IPS-18a (cell line): ENCODE measurements at regions not wholly inside any gene's neighbourhood (a gene's known extent, or its start where the extent isn't known, plus 50 kb on each side); places are given as distances from the start of the nearest gene placed in this dataset.

ENCODE experiments used
- H3K27ac ChIP-seq: one replicate; pipeline ENCODE4 v1.5.1; 2013; ENCODE audit warnings: low read length
- H3K27me3 ChIP-seq: one replicate; pipeline ENCODE4 v1.6.1; 2013; ENCODE audit warnings: mild to moderate bottlenecking, low read length; ENCODE audit not compliant: control insufficient read depth, insufficient read depth
- H3K36me3 ChIP-seq: one replicate; pipeline ENCODE4 v1.6.1; 2013; ENCODE audit warnings: low read depth, low read length; ENCODE audit not compliant: control insufficient read depth
- H3K4me1 ChIP-seq: one replicate; pipeline ENCODE4 v1.6.1; 2013; ENCODE audit warnings: low read depth, low read length; ENCODE audit not compliant: control insufficient read depth
- H3K4me3 ChIP-seq: one replicate; pipeline ENCODE4 v1.5.1; 2013; ENCODE audit warnings: low read length
- H3K9ac ChIP-seq: one replicate; pipeline ENCODE4 v1.6.1; 2013; ENCODE audit warnings: mild to moderate bottlenecking, low read length, moderate library complexity
- H3K9me3 ChIP-seq: one replicate; pipeline ENCODE4 v1.6.1; 2013; ENCODE audit warnings: low read depth, low read length; ENCODE audit not compliant: control insufficient read depth

DNA sequence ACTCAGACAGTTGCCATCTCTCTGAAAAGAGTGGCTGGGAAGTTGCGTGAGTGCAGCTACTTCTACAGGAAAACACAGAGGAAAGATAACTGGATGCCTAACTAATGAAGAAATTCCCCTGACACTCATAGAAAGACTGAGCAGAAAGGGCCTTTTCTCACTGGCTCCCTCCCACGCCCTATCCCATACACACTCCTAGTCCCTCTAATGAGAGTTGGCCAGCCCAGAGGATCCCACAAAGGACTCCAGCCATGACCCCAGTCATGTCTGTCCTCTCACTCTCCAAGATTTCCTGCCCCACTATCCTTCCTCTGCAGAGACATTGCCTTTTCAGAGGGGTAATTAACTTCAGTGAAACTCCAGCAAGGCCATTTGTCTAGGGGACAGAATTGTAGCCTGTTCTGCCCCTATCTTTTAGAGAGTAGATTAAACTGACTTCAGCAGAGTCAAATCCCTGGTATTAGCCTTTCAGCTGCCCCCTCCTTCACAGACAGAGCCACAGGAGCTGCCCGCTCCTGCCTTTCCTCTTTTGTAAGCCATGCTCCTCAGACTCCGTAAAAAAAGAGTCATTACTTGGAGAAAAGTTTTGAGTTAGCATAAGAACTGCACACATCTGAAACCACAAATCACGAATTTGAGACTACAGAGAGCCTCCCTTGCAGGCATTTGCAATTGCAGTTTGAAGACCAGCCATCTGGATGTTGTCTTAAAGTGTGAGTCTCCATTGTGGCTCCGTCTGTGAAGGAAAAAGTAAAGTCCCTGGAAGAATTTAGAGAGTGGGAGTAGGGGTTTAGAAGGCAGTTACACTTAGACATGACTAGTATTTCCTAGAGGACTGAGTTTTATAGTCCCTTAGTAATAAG, 129.1 kb upstream of the SEMA6D start:
- Histone ChIP-seq H3K4me3 (no peak overlapping the region), H3K27ac (no peak overlapping the region)

DNA sequence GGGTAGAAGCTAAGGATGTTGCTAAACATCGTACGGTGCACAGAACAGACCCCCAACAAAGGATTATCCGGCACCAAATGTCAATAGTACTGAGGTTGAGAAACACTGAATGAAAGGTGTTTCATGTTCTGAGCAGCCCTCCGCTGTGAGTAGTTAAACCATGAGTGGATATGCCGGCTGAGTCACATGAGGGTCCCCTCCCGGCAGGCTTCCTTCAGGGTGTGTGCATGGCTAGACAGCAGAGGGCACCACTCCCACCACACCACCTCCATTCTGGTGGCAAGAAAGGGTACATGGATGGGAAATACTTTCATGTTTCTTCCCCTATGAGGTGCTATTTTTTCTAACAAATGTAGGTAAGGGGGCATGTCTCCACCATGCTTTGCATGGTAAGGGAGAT, 128.3 kb upstream of the SEMA6D start:
- Histone ChIP-seq H3K36me3 (no peaks in the 10 kb centered on the region), H3K27me3 (no peaks in the 10 kb centered on the region), H3K9ac (no peak overlapping the region), H3K27ac (no peak overlapping the region), H3K9me3 (no peaks in the 10 kb centered on the region), H3K4me3 (no peak overlapping the region), H3K4me1 (no peaks in the 10 kb centered on the region)

More for the DNA sequence above, 129.1 kb upstream of the SEMA6D start:
- Histone ChIP-seq H3K4me1 (no peaks in the 10 kb centered on the region), H3K27me3 (no peaks in the 10 kb centered on the region), H3K9me3 (no peaks in the 10 kb centered on the region), H3K36me3 (no peaks in the 10 kb centered on the region), H3K9ac (no peak overlapping the region)

DNA sequence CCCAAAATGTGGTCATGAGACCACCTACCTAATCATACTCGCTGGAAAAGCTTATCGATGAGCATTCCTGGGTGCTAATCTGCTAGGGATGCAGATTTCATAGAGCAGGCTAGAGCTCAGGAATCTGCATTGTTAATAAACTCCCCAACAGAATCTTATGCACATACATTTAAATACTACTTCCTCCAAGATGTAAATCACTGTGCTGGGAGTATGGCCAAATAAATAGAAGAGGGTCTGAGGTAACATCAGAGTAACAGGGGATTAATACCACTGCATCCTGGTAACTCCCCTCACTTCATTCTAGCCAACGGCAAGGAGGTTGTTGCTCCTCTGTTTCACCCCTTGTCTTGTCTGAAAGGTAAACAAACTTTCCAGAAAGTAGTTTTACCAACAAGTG, 118.3 kb upstream of the SEMA6D start:
- no peak overlapping the region for H3K9ac ChIP-seq
- H3K36me3 ChIP-seq: no peaks in the 10 kb centered on the region
- H3K4me3 ChIP-seq: no peak overlapping the region
- peaks cover 13% of the 10 kb centered on the region for H3K4me1 ChIP-seq
- no peak overlapping the region for H3K27ac ChIP-seq
- no peaks in the 10 kb centered on the region for H3K27me3 ChIP-seq
- no peaks in the 10 kb centered on the region for H3K9me3 ChIP-seq

DNA sequence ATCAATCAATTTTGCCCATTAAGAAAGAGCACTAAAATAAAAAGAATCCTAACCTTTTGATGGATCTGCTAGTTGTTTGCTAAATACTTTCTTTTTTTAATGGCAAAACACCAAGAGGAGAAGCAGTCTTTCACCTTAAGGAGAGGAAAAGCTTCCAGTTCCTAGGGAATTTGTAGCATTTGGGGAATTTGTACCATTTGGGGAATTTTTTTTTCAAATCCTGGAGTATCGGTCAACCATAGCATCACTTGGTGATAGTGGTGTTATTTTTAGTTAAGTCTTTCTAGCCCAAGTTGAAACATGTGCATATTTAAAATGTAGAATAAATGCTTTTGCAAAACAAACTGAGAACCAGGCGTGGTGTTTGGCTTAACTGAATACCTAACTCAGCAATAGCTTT, 117.5 kb upstream of the SEMA6D start:
- no peaks in the 10 kb centered on the region for H3K36me3 ChIP-seq
- H3K27me3 ChIP-seq: no peaks in the 10 kb centered on the region
- no peak overlapping the region for H3K9ac ChIP-seq
- H3K4me3 ChIP-seq: no peak overlapping the region
- H3K4me1 ChIP-seq: peaks cover 13% of the 10 kb centered on the region
- H3K27ac ChIP-seq: no peak overlapping the region
- no peaks in the 10 kb centered on the region for H3K9me3 ChIP-seq

DNA sequence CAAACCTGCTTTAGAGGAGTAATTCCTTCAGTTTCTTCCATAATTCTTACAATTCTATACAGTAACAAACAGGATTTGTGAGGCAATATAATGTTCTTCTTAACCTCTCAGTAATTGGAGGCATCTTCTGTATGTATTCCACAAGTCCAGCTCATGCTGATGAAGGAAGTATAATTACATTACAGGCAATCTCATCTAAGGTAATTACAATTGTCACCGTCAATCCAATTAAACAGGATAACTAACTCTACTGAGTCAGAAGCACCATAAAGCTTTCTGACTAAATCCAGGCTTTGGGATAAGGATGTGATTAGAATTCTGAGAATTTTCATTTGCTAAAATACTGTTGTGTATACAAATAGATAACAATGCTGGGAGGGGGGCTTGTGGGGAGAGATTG, 115.2 kb upstream of the SEMA6D start:
- H3K9me3 ChIP-seq: no peaks in the 10 kb centered on the region
- peaks cover 13% of the 10 kb centered on the region for H3K4me1 ChIP-seq
- no peak overlapping the region for H3K4me3 ChIP-seq
- H3K27me3 ChIP-seq: no peaks in the 10 kb centered on the region
- no peak overlapping the region for H3K9ac ChIP-seq
- no peaks in the 10 kb centered on the region for H3K36me3 ChIP-seq
- no peak overlapping the region for H3K27ac ChIP-seq

DNA sequence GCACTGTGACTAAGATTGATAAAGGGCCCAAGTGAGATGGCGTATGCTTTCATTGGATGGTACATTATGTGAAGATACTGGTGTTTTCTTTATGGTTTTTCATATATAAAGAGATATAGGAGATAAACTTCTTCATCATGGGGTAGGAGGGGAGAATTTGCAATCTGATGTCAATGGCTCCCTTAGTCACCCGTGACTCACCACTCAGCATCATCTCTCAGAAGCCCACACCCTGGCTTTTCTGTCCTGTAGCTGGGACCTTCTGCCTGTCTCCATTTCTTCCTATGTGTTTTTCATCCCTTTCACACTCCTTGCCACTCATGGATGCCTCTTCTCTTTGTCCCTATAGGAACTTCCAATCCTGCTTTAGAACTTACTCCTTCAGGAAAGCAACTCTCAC, 114.3 kb upstream of the SEMA6D start:
- Histone ChIP-seq H3K4me3 (no peak overlapping the region), H3K27me3 (no peaks in the 10 kb centered on the region), H3K36me3 (no peaks in the 10 kb centered on the region), H3K9me3 (no peaks in the 10 kb centered on the region), H3K27ac (no peak overlapping the region), H3K9ac (no peak overlapping the region), H3K4me1 (peaks cover 13% of the 10 kb centered on the region)

DNA sequence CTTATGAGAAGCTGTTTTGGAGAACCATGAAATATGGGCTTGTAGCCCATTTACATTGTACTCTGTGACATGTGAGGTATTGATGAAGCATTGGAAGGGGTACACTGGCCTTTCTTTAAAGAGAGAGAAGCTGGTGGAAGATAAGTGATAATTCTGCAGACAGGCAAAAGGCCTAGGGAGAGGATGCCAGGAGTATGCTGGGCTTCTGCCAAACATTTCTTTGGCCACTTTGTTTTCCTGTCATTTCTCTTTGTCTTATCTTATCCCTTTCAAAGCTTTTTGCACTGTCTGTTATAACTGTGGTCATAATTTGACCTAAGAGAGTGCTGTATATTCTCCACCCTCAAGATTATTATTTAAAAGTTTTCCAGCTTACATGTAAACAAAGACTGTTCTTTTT, 109.6 kb upstream of the SEMA6D start:
- Histone ChIP-seq H3K9ac (no peak overlapping the region), H3K4me1 (no peaks in the 10 kb centered on the region), H3K36me3 (no peaks in the 10 kb centered on the region), H3K9me3 (no peaks in the 10 kb centered on the region), H3K27me3 (no peaks in the 10 kb centered on the region), H3K4me3 (no peak overlapping the region), H3K27ac (no peak overlapping the region)

DNA sequence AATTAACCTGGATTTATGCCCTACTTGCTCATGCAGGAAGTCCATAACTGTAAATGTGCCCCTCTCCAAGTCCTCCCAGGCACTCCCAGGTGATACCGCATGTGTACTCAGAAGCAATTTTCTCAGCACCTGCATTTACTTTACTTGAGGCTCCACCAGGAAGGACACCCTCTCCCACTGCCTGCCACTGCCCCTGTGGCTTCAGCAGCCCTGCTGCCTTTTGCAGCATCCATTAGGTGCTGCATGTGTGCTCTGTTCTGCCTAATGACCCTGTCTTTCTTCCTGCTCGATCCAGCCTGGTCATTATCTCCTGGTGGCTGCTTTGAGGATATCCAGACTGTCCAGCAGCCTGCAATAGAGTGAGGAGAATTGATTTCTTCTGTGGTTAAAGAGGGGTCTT, 107.6 kb upstream of the SEMA6D start:
- Histone ChIP-seq H3K4me1 (no peaks in the 10 kb centered on the region), H3K27me3 (no peaks in the 10 kb centered on the region), H3K9me3 (no peaks in the 10 kb centered on the region), H3K36me3 (no peaks in the 10 kb centered on the region), H3K9ac (no peak overlapping the region), H3K27ac (no peak overlapping the region), H3K4me3 (no peak overlapping the region)

DNA sequence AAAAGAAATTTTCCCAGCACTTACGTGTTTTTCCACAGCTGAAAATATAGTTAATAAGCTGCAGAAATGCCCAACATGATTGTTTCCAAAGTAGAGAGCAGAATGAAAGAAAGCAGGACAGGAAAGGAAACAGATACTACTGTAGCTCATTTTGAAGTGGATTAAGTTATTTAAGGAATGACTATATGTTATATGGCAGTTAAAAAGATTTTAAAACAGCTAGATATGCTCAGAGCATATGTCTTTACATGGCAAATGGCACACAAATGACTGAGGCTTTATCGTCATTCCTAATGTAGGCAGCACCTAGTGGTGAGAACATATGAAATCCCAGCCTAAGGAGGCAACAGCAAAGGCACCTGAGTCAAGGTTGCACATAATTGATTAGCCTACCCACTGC, 106.6 kb upstream of the SEMA6D start:
- H3K9ac ChIP-seq: no peak overlapping the region
- no peaks in the 10 kb centered on the region for H3K9me3 ChIP-seq
- H3K27me3 ChIP-seq: no peaks in the 10 kb centered on the region
- no peak overlapping the region for H3K4me3 ChIP-seq
- no peaks in the 10 kb centered on the region for H3K36me3 ChIP-seq
- no peak overlapping the region for H3K27ac ChIP-seq
- no peaks in the 10 kb centered on the region for H3K4me1 ChIP-seq

DNA sequence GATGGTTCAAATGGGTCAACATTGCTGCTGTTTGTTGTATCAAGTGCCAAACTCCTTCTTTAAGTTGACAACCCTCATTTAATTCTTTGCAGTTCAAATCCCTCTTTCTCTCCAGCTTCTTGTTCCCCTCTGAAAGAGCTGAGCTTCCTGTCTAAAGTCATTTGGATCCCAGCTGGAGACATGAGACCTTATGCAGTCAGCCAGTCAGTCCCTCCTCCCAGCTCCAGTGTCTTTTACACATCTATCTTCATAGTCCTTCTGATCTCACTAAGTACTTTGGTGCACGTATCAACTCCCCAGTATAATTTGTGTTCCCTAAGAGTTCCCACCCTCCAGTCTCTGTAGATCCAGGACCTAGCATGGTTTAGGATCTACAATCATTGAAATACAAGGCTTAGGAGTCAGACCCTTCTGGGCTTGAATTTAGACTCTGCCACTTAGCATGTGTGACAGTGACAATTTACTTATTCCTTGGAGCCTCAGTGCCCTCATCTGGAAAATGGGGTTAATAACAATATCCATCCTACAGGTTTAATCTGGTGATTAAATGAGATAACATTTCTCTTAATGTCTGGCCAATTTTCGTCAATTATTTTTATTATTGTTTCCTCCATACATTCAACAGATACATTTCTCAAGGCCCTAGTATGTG, 102.8 kb upstream of the SEMA6D start:
- no peak overlapping the region for H3K4me3 ChIP-seq
- no peaks in the 10 kb centered on the region for H3K36me3 ChIP-seq
- H3K27ac ChIP-seq: no peak overlapping the region

DNA sequence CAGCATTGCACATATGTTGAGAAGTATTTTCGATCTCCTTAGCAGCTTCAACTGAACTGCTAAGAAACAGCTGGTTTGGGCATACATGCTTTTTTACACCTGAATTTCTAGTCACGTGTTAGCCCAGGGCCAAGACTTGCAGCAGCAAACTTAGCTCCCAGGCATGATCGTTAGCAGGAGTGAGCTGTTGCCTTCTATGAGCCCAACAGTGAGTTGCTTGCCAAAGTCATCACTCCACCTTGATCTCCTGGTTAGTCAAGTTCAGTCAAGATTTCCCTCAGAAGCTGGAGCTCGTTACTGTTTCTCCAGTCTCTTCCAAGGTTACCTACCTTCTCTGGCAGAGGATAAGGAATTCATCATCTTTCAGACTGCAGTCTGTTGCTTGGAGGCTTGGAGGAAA, 100.4 kb upstream of the SEMA6D start:
- H3K4me1 ChIP-seq: no peaks in the 10 kb centered on the region
- no peak overlapping the region for H3K4me3 ChIP-seq
- H3K27ac ChIP-seq: no peak overlapping the region
- H3K9me3 ChIP-seq: no peaks in the 10 kb centered on the region
- no peaks in the 10 kb centered on the region for H3K27me3 ChIP-seq
- H3K36me3 ChIP-seq: no peaks in the 10 kb centered on the region
- H3K9ac ChIP-seq: no peak overlapping the region

More for the DNA sequence above, 102.8 kb upstream of the SEMA6D start:
- no peaks in the 10 kb centered on the region for H3K9me3 ChIP-seq
- H3K4me1 ChIP-seq: no peaks in the 10 kb centered on the region
- no peaks in the 10 kb centered on the region for H3K27me3 ChIP-seq
- H3K9ac ChIP-seq: no peak overlapping the region

DNA sequence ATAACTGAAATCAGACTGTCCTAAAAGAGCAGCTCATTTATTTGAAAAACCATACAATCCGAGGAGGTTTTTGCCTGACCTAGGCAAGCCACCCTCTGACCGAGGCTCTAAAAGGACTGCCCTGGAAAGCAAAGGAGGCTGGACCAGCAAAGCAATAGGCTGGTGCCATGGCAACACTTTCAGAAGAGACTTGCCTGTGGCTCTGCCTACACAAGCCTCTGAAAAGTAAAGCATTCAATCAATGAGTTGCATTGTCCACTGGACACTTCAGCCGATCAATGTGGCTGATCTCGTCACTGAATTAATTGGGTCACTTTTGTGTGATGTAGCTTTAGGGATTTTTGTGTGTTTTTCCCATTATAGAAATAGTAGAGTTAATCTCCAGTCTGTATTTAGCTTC, 99.1 kb upstream of the SEMA6D start:
- Histone ChIP-seq H3K4me1 (no peaks in the 10 kb centered on the region), H3K9me3 (no peaks in the 10 kb centered on the region), H3K27me3 (no peaks in the 10 kb centered on the region), H3K9ac (no peak overlapping the region), H3K27ac (no peak overlapping the region), H3K36me3 (no peaks in the 10 kb centered on the region), H3K4me3 (no peak overlapping the region)
